GM12865 (cell line): ENCODE measurements at regions not wholly inside any gene's neighbourhood (a gene's known extent, or its start where the extent isn't known, plus 50 kb on each side); places are given as distances from the start of the nearest gene placed in this dataset.
"Not testable (repeated sequence)": the region's sequence is repeated elsewhere in the genome, so short reads cannot be mapped to it uniquely, and the experiment has no call there.

ENCODE experiments used
- DNase-seq: peaks from one replicate; pipeline ENCODE4 v3.0.0; 2010; ENCODE audit warnings: low read depth
- H3K4me3 ChIP-seq: 2 replicates; pipeline ENCODE4 v1.5.1; 2011; ENCODE audit warnings: mild to moderate bottlenecking, low read depth, low read length, control low read depth
- TF ChIP-seq, protein P1 (sequence below): IDR thresholded peaks from 2 replicates; pipeline ENCODE4 v1.5.1; 2011; ENCODE audit warnings: low read length, control low read depth, low read depth, inconsistent platforms; ENCODE audit not compliant: insufficient read depth; ENCODE audit errors: missing control alignments

DNA sequence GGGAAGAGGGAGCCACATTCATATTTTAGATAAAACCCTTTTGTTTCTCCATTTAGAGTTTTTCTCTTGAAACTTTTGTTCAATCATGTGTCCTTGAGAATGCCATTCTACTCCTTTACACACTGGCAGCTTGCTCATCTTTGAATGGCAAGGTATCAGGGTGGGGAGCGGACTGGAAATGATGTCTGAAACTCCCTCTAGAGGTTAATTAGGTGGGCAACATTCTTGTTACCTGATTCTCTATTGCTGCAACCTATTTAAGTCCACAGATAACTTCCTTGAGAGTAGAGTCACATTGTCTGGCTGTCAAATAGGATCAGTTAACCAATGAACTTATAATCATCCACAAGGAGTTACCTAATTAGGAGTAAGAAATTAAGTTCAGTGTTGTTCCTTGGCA is 533.6 kb upstream of the API5 start:
- DNase-seq = no peak
- TF ChIP-seq, protein P1, sequence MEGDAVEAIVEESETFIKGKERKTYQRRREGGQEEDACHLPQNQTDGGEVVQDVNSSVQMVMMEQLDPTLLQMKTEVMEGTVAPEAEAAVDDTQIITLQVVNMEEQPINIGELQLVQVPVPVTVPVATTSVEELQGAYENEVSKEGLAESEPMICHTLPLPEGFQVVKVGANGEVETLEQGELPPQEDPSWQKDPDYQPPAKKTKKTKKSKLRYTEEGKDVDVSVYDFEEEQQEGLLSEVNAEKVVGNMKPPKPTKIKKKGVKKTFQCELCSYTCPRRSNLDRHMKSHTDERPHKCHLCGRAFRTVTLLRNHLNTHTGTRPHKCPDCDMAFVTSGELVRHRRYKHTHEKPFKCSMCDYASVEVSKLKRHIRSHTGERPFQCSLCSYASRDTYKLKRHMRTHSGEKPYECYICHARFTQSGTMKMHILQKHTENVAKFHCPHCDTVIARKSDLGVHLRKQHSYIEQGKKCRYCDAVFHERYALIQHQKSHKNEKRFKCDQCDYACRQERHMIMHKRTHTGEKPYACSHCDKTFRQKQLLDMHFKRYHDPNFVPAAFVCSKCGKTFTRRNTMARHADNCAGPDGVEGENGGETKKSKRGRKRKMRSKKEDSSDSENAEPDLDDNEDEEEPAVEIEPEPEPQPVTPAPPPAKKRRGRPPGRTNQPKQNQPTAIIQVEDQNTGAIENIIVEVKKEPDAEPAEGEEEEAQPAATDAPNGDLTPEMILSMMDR = no peak
- H3K4me3 ChIP-seq = no peak overlapping the region

DNA sequence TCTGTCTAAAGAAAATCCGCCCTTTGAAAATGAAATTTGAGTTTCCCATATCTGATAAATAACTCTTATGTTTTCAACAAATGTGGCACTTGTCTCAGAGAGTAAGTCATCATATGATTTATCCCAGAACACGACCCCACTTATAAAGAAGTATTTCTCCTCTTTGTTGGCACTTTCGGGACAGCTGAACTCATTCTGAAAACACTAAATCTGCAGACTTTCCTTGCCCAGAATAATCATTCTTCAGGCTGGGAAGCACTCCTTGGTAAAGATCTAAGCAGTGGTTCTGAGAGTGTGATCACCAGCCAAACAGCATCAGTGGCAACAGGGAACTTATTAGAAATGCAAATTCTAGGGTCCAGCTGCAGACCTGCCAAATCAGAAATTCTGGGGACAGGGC is 532.2 kb upstream of the API5 start:
- DNase-seq = no peak

DNA sequence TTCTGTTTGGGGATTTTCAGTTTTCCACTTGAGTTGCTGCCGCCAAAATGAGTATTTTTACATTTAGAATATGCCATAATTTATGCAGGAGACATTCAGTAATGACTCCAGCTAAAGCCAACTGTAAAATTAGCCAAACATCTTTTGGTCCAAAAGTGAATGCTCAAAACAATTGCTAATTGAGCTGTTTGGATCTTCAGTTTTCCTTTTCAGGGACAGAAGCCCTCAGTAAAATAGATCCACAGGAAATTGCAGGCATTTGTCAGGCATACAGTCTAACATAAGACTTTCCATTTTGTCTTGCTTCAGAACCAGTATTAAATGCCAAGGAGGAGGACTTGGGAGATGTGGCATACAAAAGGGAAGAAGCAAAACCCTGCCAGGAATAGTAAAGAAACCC is 524.8 kb upstream of the API5 start:
- DNase-seq = no peak
- TF ChIP-seq, protein P1 = no peak
- no peak overlapping the region for H3K4me3 ChIP-seq

More for the DNA sequence above, 532.2 kb upstream of the API5 start:
- H3K4me3 ChIP-seq = no peak overlapping the region
- TF ChIP-seq, protein P1 = no peak

DNA sequence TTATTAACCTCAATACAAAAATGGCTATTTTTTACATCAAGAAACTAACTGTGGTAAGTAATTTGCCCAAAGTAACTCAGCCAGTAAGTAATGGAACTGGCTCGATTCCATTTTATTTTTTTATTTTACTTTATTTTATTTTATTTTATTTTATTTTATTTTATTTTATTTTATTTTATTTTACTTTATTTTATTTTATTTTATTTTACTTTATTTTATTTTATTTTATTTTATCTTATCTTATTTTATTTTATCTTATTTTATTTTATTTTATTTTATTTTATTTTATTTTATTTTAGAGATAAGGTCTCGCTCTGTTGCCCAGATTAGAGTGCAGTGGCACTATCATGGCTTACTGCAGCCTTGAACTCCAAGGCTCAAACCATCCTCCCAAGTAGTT is 516.3 kb upstream of the API5 start:
- not testable (repeated sequence) for DNase-seq

DNA sequence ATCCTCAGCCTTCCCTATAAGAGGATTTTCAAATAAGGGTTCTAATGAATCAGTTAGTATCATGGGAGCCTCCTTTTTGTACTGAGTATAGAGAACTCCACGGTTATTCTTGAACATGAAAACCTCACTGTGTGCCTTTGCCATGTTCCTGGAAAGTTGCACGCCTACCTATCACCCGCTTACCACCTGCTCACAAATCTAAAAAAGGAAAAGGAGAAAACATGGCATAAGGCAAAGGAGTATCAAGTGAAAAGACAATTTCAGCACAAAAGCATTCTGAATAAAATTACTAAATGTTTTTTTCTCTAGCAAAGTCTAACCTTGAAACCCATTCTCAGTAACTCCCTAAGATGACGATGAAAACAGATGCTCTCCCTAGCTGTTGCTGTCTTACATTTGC is 511.8 kb upstream of the API5 start:
- no peak overlapping the region for H3K4me3 ChIP-seq
- TF ChIP-seq, protein P1 = no peak
- no peak for DNase-seq

More for the DNA sequence above, 516.3 kb upstream of the API5 start:
- not testable (repeated sequence) for H3K4me3 ChIP-seq

- DNase-seq = peak; percentile 1
- TF ChIP-seq, protein P1 = no peak
- H3K4me3 ChIP-seq = peak overlapping the region; percentile 4; the same call in 1 of the 2 replicates
These were observed 509.4 kb upstream of the API5 start for GRCh38 chr11:42802201-42802899.

- no peak for DNase-seq
- H3K4me3 ChIP-seq = no peak overlapping the region
- TF ChIP-seq, protein P1 = no peak
These were observed 505.6 kb upstream of the API5 start for GRCh38 chr11:42806191-42806590.
